BJ (cell line): ENCODE measurements at regions not wholly inside any gene's neighbourhood (a gene's known extent, or its start where the extent isn't known, plus 50 kb on each side); places are given as distances from the start of the nearest gene placed in this dataset.

Experiments
- CTCF ChIA-PET: fragments of 350-600 bp; formaldehyde crosslinking; extraction: SDS; loops from one replicate; lab custom pipeline; 2021; ENCODE audit warnings: antibody characterized with exemption, inconsistent platforms; lab: Yijun Ruan, JAX
- POLR2A ChIA-PET: fragments of 300-600 bp; sonication (Branson Sonifier 250); formaldehyde crosslinking; extraction: SDS; loops from one replicate; lab custom pipeline; 2021; ENCODE audit warnings: antibody characterized with exemption; lab: Charles Lee
- DNase-seq: peaks from one replicate; pipeline ENCODE4 v3.0.0-alpha.2; 2011; ENCODE audit warnings: low read depth
- H3K27me3 ChIP-seq: 2 replicates; pipeline ENCODE4 v1.6.0; 2011; ENCODE audit warnings: low read length; ENCODE audit not compliant: control insufficient read depth, insufficient read depth
- H3K36me3 ChIP-seq: 2 replicates; pipeline ENCODE4 v1.5.1; 2011; ENCODE audit warnings: low read length; ENCODE audit not compliant: control insufficient read depth, insufficient read depth
- H3K4me3 ChIP-seq: 2 replicates; pipeline ENCODE4 v1.5.1; 2011; ENCODE audit warnings: low read depth, mild to moderate bottlenecking, control low read depth, low read length
- CTCF ChIP-seq: IDR thresholded peaks from 2 replicates; pipeline ENCODE4 v1.5.1; 2011; ENCODE audit warnings: low read depth, mild to moderate bottlenecking, control low read depth, inconsistent platforms, low read length, moderate library complexity; ENCODE audit not compliant: insufficient read depth

- DNase-seq, result no peak
- Histone ChIP-seq H3K36me3 (no peaks in the 10 kb centered on the region), H3K4me3 (no peak overlapping the region), H3K27me3 (no peaks in the 10 kb centered on the region)
- POLR2A ChIA-PET, result no interaction called here
- no peak for TF ChIP-seq CTCF
- CTCF ChIA-PET, result no interaction called here
These were observed 332.9 kb upstream of the SHH start for GRCh38 chr7:156145184-156145583.

DNA sequence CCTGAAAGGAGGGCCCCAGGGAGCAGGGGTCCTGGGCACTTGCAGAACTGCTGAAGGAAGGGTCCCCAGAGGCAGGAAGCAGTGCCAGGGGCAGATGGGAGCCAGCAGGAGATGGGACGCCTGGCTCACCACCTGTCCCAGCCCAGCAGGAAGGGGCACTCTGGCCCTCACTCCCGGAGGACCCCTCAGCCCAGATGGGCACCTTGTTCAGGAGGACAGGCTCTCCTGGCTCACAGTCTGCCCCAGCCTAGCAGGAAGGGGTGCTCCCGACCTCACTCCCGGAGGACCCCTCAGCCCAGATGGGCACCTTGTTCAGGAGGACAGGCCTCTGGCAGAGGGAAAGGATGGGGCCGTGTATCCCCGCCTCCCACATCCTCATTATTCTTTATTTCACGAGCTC lies 331.4 kb upstream of the SHH start:
- CTCF ChIA-PET, result no interaction called here

DNA sequence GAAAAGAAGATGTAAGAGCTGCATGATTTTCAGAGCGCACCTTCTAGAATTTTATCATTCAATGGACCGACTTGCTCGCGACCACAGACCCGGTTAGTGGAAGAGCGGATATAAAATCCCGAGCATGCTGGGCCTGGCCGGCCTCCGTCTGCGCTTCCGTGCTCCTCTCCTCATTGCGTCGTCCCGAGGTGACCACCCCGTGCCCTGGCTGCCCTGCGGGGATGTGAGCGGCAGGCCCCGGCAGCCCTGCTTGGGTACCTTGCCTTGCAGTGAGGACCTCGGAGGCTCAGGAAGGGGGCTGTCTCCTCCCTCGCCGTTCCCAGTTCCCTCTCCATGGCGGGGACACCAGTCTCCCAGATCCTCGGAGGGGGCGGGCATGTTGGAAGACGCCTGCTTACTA lies 330.9 kb upstream of the SHH start:
- Histone ChIP-seq H3K27me3 (no peaks in the 10 kb centered on the region), H3K4me3 (no peak overlapping the region), H3K36me3 (no peaks in the 10 kb centered on the region)
- DNase-seq, result no peak
- TF ChIP-seq CTCF, result no peak
- ChIA-PET CTCF (no interaction called here), POLR2A (no interaction called here)

More for the DNA sequence above, 331.4 kb upstream of the SHH start:
- H3K36me3 ChIP-seq, result no peaks in the 10 kb centered on the region
- no peak overlapping the region for H3K4me3 ChIP-seq
- TF ChIP-seq CTCF, result no peak
- POLR2A ChIA-PET, result no interaction called here
- no peaks in the 10 kb centered on the region for H3K27me3 ChIP-seq
- DNase-seq, result no peak

GRCh38 chr7:156141941-156142340 lies 329.7 kb upstream of the SHH start:
- no peak overlapping the region for H3K4me3 ChIP-seq
- ChIA-PET POLR2A (no interaction called here), CTCF (no interaction called here)
- no peak for TF ChIP-seq CTCF
- no peaks in the 10 kb centered on the region for H3K27me3 ChIP-seq
- DNase-seq, result no peak
- H3K36me3 ChIP-seq, result no peaks in the 10 kb centered on the region

DNA sequence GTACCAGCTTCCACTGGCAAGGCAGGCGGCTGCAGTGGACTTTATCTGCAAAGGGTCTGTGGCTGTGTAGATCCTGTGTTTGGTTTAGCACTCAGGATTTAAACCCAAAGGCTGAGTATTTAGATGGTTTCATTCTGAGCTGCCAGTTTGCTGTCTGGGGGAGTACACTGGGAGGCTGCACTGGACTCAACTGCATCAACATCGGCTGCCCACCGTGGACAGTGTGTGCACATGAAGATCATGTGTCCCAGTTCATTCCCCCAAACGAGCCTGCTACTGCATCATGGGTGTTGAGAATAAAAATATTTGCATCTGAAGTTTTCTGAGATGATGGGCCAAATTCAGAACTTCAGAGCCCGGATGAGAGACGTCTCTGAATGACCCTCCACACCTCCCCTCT lies 328.6 kb upstream of the SHH start:
- ChIA-PET CTCF (no interaction called here), POLR2A (no interaction called here)
- Histone ChIP-seq H3K4me3 (no peak overlapping the region), H3K36me3 (no peaks in the 10 kb centered on the region), H3K27me3 (no peaks in the 10 kb centered on the region)
- no peak for TF ChIP-seq CTCF
- DNase-seq, result no peak
